ENCODE measurements at regions not wholly inside any gene's neighbourhood (a gene's known extent, or its start where the extent isn't known, plus 50 kb on each side); places are given as distances from the start of the nearest gene placed in this dataset.

GRCh38 chr2:185393091-185393490 lies 345.5 kb upstream of the FSIP2 start:
- TF ChIP-seq CREB5 (CRISPR knock-in tag; IDR thresholded peaks at IDR 0.05; ENCODE audit: low read depth) (no peak), ZNF565 (CRISPR knock-in tag; conservative IDR thresholded peaks at IDR 0.05; ENCODE audit: low read depth) (no peak), ZNF8 (CRISPR knock-in tag; IDR thresholded peaks at IDR 0.05) (no peak), CSRNP3 (CRISPR knock-in tag; IDR thresholded peaks at IDR 0.05) (no peak), PATZ1 (CRISPR knock-in tag; IDR thresholded peaks at IDR 0.05; ENCODE audit: borderline replicate concordance) (no peak), BACH2 (CRISPR knock-in tag; IDR thresholded peaks at IDR 0.05; ENCODE audit: borderline replicate concordance) (no peak), SNAI2 (CRISPR knock-in tag; IDR thresholded peaks at IDR 0.05) (no peak), PPARA (CRISPR knock-in tag; IDR thresholded peaks at IDR 0.05; ENCODE audit: borderline replicate concordance) (no peak), RARB (CRISPR knock-in tag; IDR thresholded peaks at IDR 0.05) (no peak), ESRRG (CRISPR knock-in tag; IDR thresholded peaks at IDR 0.05) (no peak)

Measured in SK-N-SH treated with all-trans-retinoic acid at 6 μM for 48 hours (cell line).